Stimulated activated naive CD8-positive, alpha-beta T cell treated with anti-CD3 and anti-CD28 coated beads, Interleukin-15, Interleukin-2, amounts not matched to agents 100 U/mL and 50 U/mL, for 24 hours (primary cell): ENCODE measurements at regions not wholly inside any gene's neighbourhood (a gene's known extent, or its start where the extent isn't known, plus 50 kb on each side); places are given as distances from the start of the nearest gene placed in this dataset.
"Not testable (repeated sequence)": the region's sequence is repeated elsewhere in the genome, so short reads cannot be mapped to it uniquely, and the experiment has no call there.

Source experiments
- ATAC-seq: fragments of 150-1000 bp; cut with Tn5 transposase; one replicate; pipeline ENCODE4 v1.10.0; 2021
- DNase-seq: peaks from one replicate; pipeline ENCODE4 v3.0.0; 2021

- DNase-seq (no peak), ATAC-seq (no peak)
Observed at GRCh38 chr6:48733581-48733980, 622.6 kb upstream of the PTCHD4 start.

- ATAC-seq: no peak
- no peak for DNase-seq
Observed at GRCh38 chr6:48714699-48715098, 603.7 kb upstream of the PTCHD4 start.

GRCh38 chr6:48714250-48714649 lies 603.3 kb upstream of the PTCHD4 start:
- no peak for ATAC-seq
- DNase-seq: no peak

GRCh38 chr6:48713612-48714011 lies 602.6 kb upstream of the PTCHD4 start:
- ATAC-seq (no peak), DNase-seq (no peak)

GRCh38 chr6:48706310-48706709 lies 595.3 kb upstream of the PTCHD4 start:
- ATAC-seq (no peak), DNase-seq (no peak)

- DNase-seq (no peak), ATAC-seq (no peak)
Observed at GRCh38 chr6:48701572-48701971, 590.6 kb upstream of the PTCHD4 start.

GRCh38 chr6:48695872-48696271 lies 584.9 kb upstream of the PTCHD4 start:
- ATAC-seq (no peak), DNase-seq (no peak)

GRCh38 chr6:48691420-48691819 lies 580.4 kb upstream of the PTCHD4 start:
- DNase-seq (no peak), ATAC-seq (no peak)

GRCh38 chr6:48689498-48689897 lies 578.5 kb upstream of the PTCHD4 start:
- DNase-seq (no peak), ATAC-seq (no peak)

- ATAC-seq: no peak
- DNase-seq: no peak
Observed at GRCh38 chr6:48678390-48678789, 567.4 kb upstream of the PTCHD4 start.

- no peak for DNase-seq
- no peak for ATAC-seq
Observed at GRCh38 chr6:48671505-48671904, 560.5 kb upstream of the PTCHD4 start.

- DNase-seq (no peak), ATAC-seq (no peak)
Observed at GRCh38 chr6:48670546-48670945, 559.5 kb upstream of the PTCHD4 start.

GRCh38 chr6:48667797-48668196 lies 556.8 kb upstream of the PTCHD4 start:
- DNase-seq (no peak), ATAC-seq (no peak)

GRCh38 chr6:48664826-48665225 lies 553.8 kb upstream of the PTCHD4 start:
- no peak for ATAC-seq
- no peak for DNase-seq

GRCh38 chr6:48658915-48659314 lies 547.9 kb upstream of the PTCHD4 start:
- DNase-seq (no peak), ATAC-seq (no peak)

- ATAC-seq: no peak
- no peak for DNase-seq
Observed at GRCh38 chr6:48641544-48641943, 530.5 kb upstream of the PTCHD4 start.

- not testable (repeated sequence) for ATAC-seq
Observed at GRCh38 chr6:48638796-48639195, 527.8 kb upstream of the PTCHD4 start.

GRCh38 chr6:48630511-48630910 lies 519.5 kb upstream of the PTCHD4 start:
- DNase-seq (no peak), ATAC-seq (no peak)

More at GRCh38 chr6:48638796-48639195, 527.8 kb upstream of the PTCHD4 start:
- DNase-seq: not testable (repeated sequence)

- ATAC-seq: no peak
- DNase-seq: no peak
Observed at GRCh38 chr6:48628316-48628715, 517.3 kb upstream of the PTCHD4 start.

GRCh38 chr6:48626421-48626820 lies 515.4 kb upstream of the PTCHD4 start:
- DNase-seq (no peak), ATAC-seq (no peak)

GRCh38 chr6:48624631-48625030 lies 513.6 kb upstream of the PTCHD4 start:
- ATAC-seq (no peak), DNase-seq (no peak)

- no peak for DNase-seq
- ATAC-seq: no peak
Observed at GRCh38 chr6:48619771-48620170, 508.8 kb upstream of the PTCHD4 start.

GRCh38 chr6:48615041-48615440 lies 504.0 kb upstream of the PTCHD4 start:
- DNase-seq (no peak), ATAC-seq (no peak)

- ATAC-seq (no peak), DNase-seq (no peak)
Observed at GRCh38 chr6:48614326-48614725, 503.3 kb upstream of the PTCHD4 start.

- no peak for ATAC-seq
Observed at GRCh38 chr6:48613231-48613949, 502.4 kb upstream of the PTCHD4 start.

More at GRCh38 chr6:48613231-48613949, 502.4 kb upstream of the PTCHD4 start:
- DNase-seq: no peak
